Left renal pelvis (tissue), 4 donors: ENCODE measurements at regions not wholly inside any gene's neighbourhood (a gene's known extent, or its start where the extent isn't known, plus 50 kb on each side); places are given as distances from the start of the nearest gene placed in this dataset.

Experiments
- DNase-seq, 4 donors: peaks; one replicate each; pipeline ENCODE4 v3.0.0-alpha.2; 2013; ENCODE audit warnings: low read depth in 4 of 4, low spot score in 3 of 4

DNA sequence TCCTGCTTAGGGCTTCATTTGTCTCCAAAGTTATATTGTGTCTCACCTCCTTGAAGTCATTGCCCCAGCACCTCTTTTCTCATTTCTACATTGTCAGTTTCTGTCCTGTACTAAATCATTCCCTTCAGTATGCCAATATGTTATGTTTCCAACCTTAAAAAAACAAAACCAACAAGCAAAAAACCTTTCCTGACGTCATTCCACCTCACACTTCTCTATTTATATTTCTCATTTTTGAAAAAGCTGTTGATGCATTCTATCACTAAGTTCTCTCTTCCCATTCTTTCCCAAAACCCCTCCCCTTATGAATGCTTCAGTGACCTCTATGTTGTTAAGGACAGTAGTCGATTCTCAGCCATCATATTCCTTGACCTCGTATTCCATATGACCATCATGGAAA lies 98.7 kb upstream of the ARHGAP24 start:
- DNase-seq: no peak

DNA sequence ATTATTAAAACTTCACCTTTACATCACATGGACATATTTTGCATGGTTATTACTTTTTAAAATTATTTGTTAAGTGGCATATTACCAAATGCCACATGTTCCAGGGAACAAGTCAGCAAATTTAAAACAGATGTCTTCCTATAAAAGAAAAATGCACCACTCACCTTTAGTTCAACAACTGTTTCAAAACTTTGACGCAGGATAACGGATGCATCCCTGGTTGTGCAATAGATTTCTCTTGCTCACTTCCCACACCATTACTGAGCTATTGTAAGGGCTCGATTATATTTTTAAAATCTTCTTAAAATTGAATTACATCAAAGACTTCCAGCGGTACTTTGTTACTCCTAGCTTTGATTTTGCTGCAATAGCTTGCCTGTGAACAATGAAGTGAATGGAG lies 93.0 kb upstream of the ARHGAP24 start:
- no peak for DNase-seq

DNA sequence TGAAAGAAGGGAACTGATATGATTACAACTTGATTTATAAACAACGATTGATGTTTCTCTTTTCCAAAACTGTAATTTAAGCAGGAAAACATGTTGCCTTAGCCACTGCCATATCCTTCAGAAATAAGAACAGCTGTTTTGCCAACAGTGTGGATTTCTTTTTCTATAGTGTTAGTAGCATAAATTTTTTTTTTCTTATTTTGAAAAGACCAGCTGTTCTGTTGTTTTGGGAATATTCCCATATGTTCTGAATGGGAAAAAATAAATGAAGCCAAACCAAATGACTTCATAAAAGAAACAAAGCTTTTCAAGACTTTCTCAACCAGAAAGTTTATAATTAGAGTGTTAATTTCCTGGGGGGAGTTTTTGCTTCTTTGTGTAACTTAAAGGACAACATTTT lies 83.9 kb upstream of the ARHGAP24 start:
- DNase-seq: no peak

DNA sequence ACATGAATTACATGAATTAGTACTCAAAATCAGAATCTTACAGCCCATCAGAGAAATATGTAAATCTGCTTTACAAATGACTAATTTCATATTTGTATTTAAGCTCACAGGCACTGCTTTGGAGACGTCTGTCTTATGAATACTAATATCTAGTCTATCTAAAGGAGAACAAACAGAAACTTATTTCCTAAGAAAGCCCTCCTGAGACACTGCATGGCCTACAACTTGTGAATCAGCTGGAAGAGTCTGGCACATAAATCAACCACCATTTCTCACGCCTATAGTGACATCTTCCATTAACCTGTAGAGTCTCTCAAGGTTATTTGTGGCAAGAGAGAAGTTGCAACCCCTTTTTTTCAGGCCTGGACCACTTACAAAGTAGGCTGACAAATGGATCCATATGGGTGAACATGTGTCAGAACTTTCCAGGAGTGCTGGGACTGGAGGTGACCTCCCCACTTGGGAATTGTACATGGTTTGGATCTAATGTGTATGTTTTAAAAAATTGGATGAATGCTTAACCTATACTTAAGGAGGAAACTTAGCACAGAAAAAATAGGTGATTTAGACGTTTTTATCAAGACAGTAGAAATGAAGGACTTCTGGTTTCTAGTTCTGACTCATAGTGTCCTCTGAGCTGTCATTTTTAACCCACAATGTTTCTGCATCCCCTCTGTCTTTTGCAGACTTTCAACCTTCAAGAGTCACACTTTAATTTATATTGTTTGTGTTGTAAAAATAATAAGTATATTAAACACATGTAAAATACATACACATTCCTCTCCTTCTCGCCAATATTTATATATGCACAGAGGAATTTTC lies 83.2 kb upstream of the ARHGAP24 start:
- no peak for DNase-seq

DNA sequence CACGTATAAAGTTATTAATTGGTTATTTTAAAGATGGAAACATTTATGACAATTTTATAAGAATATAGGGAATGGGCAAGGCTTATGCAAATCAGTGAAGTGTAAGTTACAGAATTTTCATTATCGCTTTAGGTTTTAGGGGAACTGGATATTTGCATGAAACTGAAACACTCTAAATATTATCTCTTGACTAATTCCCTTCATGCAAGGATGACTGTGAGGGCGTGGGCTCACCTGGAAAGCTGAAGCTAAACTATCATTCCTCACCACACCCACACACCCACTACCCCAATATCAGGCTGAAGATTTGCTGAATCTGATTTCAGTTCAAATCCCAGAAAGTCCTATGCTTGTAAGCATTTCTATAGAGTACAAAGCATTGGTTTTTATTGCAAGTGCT lies 81.7 kb upstream of the ARHGAP24 start:
- no peak for DNase-seq

DNA sequence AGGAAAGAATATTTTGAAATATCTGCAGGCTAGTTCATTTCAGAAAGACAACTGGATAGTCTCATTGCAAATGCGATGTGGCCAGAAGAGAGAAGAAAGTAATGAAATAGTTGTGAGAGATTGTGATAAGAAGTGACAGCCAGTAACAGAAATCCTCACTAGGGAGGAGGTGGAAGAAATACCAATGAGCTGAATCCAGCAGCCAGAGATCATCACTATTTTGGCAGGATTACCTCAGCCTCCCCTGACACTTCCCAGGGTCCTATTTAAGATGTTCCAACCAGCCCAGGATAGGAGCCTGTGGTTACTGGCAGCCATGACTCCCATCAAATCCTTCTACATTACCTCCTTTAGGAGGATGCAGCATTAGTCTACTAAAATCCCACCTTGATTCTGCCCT lies 76.7 kb upstream of the ARHGAP24 start:
- DNase-seq: no peak

DNA sequence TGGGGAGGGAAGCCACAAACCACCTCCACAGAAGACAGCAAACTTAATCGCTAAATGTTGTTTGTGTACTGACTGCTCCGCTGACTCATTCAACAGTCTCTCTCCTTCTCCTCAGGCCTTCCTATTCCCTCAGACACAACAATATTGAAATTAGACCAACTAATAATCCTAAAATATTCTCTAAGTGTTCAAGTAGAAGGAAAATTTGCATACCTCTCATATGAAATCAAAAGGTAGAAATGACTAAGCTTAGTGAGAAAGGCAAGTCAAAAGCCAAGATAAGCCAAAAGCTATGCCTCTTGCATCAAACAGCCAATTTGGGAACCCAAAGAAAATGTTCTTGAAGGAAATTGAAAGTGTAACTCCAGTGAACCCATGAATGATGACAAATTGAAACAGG lies 75.7 kb upstream of the ARHGAP24 start:
- no peak for DNase-seq

DNA sequence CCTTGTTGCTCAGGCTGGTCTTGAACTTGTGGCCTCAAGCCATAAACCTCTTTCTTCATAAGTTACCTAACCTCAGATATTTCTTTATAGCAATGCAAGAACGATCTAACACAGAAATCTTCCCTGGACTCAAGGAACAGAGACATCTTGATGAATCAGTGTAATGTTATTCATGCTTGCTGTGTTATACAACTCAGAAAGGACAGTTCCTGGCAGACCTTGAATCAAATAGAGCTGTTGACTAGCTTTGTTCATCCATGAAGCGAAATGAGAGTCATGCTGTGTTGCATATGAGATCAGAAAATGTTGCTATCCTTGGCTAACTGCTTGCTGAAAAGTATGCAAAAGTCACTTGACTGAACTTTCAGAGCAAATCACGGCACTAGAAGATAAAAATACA lies 72.6 kb upstream of the ARHGAP24 start:
- no peak for DNase-seq

DNA sequence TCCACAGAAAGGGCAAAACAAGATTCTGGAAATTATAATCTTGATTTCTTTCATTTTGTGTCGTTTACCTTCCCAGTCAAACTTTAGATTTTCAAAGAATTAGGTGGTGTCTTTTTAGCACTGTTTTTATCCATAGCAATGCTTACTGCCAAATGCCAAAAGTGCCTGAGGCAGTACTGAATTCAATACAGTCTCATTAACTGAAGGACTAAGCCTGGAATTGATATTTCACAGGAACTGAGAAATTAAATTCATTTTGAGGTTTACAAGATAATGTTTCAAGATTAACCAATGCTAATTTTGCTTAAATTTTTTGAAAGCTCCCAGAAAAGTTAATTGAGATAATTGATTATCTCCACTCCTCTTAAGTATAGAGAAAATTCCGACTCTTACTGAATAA lies 68.8 kb upstream of the ARHGAP24 start:
- no peak for DNase-seq

DNA sequence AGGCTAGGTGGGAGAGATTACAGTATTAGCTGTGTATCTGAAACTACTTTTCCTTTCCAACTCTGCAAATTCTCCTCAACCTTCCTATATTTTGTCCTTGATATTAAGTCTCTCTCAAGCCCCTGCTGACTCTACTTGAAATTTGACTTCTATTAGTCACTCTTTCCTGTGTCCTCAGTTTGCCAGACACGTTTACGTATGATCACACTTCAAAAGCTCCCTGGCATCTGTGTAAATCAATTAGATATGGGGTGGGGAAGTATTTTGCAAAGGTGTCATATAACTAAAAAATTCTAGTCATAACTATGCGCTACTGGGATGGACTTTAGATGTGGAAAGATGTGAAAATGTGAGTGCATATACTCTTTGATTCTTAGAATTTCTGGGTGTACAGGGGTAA lies 67.4 kb upstream of the ARHGAP24 start:
- DNase-seq: no peak

DNA sequence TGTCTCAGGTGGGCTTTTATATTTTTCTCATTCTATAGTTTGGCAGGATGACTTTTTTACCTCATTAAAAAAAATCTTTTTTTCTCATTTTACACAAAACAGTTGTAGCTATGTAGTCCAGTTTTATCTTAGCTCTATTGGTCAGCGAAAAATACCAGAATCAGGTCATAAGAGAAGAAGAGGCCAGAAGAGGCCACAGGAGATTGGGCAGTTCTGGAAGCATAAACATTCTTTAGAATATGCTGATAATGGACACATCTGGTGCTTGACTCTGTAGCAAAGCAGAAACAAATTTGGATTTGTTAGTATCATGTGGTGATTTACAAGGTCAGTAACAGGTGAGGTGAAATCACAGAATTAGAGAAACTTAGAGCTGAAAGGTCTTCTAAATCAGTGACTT lies 66.6 kb upstream of the ARHGAP24 start:
- DNase-seq: no peak

DNA sequence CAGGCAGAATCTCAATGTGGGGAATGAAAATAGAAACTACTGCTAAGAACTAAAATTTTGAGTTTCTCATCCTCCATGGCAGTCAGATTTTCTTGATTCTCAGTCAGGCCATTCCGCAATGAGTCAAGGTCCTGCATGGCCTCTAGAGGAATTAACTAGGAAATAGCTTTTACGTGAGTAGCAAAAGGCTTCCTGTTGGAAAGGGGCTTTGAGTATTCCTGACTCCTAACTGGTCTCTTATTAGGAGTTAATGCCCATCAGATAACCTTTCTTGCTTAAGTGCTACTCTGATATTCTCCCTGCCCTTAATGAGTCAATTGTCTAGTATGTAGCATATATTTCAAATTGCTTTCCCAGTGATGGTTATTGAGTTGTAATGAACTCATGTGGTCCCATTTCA lies 65.7 kb upstream of the ARHGAP24 start:
- no peak for DNase-seq

DNA sequence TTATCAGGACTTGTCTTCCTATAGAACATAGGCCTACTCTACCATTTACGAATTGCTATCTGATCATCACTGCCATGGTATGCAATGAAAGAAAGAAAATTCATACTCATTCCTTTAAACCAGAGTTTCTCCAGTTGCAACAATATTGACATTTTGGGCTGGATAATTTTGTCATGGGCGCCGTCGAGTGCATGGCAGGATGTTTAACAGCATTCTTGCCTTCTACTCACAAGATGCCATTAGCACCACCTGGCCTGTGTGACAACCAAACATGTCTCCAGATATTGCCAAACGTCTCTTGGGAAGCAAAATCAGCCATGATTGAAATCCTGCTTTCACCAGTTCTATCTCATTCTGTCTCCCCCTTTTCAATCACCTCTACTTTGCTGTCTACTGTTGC lies 63.6 kb upstream of the ARHGAP24 start:
- DNase-seq: no peak

DNA sequence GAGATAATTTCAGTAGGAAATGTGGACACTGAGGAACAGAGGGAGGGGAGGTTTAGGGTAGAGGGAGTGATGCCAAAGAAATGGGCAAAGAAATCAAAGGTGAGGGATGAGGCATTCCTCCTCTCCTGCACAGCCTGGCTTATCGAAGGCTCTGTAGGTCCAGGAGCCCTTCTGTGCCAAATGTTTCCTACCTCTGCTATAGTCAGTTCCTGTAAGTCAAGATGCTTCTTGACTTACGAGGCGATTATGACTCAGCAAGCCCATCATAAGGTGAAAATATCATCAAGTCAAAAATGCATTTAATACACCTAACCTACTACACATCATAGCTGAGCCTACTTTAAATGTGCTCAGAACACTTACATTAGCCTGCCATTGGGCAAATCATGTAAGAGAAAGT lies 60.0 kb upstream of the ARHGAP24 start:
- DNase-seq: no peak

DNA sequence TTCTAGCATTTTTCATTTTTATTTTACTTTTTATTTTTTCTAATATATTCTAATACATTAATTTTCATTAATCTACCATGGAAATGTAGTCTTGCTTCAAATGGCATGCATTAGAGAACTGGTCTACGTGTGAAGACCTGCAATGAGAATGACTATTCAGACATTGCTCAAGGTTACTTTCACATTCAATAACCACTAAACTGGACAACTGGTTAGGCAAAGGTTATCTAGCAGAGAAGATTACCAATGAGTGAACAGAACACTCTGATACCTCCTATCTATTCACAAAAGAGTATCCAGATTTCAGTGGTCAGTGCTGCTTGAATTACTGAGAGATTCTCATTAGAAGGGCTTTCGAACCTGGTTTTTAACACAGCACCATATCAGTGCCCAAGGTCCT lies 58.9 kb upstream of the ARHGAP24 start:
- no peak for DNase-seq

DNA sequence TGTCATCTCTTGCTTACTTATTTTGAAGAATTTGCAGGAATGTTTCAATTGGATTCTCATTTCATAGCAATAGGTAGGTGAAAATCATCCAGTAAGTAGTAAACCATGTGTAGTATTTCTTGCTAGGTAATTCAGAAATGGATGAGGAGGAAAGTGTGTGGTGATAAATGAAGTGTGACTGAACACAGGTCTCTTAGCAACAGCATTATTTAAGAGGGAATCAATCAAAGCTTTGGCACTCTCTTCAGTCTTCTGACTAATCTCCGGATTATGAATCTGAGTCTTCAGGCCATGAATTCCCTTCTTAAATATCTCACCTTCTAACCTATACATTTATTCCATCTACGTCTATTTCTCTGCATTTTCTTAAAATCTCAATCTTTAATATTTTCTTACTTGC lies 55.8 kb upstream of the ARHGAP24 start:
- no peak for DNase-seq

DNA sequence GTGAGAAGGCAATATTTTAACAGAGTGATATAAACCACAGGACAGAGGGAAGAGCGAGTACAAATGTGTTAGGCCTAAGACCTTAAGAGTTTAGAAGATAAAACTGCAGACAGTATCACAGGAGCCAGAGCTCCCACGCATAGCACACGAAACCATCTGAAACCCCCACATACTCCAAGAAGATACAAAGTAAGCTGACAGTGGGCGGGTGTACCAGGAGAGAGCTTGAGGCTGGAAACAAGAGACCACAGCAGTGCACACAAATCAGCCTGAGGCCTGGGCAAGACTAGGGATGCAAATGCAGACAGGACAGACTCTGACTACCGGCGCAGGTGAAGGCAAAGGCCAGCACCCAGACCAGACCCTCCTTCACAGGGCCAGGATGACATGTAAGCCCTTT lies 54.1 kb upstream of the ARHGAP24 start:
- DNase-seq: peak in 3 of 4 donors; percentile 10 to 40 (median 40)

DNA sequence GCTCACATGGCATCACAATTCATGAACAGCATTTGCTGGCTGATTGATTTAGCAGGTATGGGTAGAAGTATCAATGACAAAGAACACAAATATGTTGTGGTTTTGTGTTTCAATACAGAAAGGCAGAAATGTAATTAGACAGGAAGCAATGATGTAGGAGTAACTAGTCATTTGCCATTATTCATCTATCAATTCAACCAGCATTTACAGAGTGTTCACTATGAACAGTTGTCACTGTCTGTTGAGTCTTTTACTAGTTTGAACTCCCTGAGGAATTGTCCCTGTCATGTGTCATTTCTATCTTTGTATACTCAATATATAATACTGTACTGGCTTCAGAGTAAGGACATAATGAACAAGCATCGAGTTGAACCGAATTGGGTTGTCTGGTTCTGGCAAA lies 51.5 kb upstream of the ARHGAP24 start:
- no peak for DNase-seq
